Stimulated activated CD4-positive, alpha-beta T cell treated with anti-CD3 and anti-CD28 coated beads, Interleukin-2, amount 100 ng/mL, for 48 hours (primary cell): ENCODE measurements at regions not wholly inside any gene's neighbourhood (a gene's known extent, or its start where the extent isn't known, plus 50 kb on each side); places are given as distances from the start of the nearest gene placed in this dataset.
"Not testable (repeated sequence)": the region's sequence is repeated elsewhere in the genome, so short reads cannot be mapped to it uniquely, and the experiment has no call there.

Source experiments
- DNase-seq, 2 donors: peaks; one replicate each; pipeline ENCODE4 v3.0.0-alpha.2; 2020

- no peak for DNase-seq
Observed at GRCh38 chr6:128736780-128737179, 146.2 kb upstream of the LAMA2 start.

DNA sequence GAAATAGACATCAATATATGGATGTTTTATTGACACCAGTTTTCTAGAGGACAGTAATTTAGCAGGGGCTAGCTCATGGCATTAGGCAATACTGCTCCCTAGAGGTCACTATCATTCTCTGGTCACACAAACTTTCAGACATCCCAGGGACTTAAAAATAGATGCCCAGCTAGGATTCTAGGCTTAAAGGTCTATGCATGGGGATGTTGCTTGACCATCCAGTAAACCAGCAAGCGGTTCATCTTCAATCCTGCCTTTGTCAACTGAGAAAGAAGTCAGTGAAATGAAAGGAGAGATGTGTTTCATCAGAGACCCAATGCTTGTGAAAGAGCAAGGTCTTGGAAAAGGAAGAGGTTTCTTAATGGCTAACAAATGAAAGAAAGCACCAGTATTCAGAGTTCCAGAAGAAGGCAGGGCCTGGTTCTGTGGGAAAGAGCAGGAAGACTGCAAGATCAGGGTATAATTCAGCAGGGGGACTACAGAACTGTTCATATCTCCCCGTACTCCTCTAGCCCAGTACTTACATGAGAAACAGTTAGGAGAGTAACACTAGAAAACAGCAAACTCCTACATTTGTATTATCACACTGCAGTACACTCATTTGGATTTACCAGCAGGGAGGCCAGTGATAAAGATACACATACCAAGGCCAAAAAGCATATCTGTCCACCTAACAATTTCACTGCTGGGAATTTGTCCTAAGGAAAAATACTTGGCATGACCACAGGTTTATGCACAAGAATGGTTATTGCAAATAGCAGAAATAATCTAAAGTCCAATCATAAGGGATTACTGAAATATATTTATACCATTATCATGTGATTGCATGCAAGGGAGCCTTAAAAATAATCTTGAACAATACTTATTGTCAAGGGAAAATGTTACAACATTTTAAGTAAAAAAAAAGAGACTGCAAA lies 151.4 kb upstream of the LAMA2 start:
- no peak for DNase-seq

GRCh38 chr6:128727500-128727899 lies 155.4 kb upstream of the LAMA2 start:
- no peak for DNase-seq

- peak; percentile 11 to 28 for DNase-seq
Observed at GRCh38 chr6:128725271-128726233, 157.4 kb upstream of the LAMA2 start.

- DNase-seq: no peak
Observed at GRCh38 chr6:128724738-128725137, 158.2 kb upstream of the LAMA2 start.

GRCh38 chr6:128723667-128724066 lies 159.3 kb upstream of the LAMA2 start:
- DNase-seq: no peak

- no peak for DNase-seq
Observed at GRCh38 chr6:128720891-128721290, 162.0 kb upstream of the LAMA2 start.

DNA sequence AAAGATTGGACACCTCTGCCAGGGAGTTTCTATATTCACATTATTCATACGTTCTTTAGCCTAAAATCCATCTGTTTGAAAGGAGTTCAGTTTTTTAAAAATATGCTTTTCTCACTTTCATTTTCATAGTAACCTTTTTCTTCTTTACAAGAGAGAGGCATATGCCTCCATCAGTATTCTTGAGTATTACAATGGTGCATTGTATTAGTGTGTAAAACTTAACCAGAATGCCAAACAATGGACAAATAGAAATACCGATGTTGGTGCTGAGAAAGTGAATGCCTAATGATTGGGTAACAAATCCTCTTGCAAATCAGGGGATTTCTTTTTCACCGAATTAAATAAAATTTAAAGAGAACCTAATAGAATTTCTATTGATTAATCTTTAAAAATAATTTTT lies 163.2 kb upstream of the LAMA2 start:
- no peak for DNase-seq

GRCh38 chr6:128713461-128713860 lies 169.5 kb upstream of the LAMA2 start:
- no peak for DNase-seq

GRCh38 chr6:128712898-128713297 lies 170.0 kb upstream of the LAMA2 start:
- DNase-seq: no peak

DNA sequence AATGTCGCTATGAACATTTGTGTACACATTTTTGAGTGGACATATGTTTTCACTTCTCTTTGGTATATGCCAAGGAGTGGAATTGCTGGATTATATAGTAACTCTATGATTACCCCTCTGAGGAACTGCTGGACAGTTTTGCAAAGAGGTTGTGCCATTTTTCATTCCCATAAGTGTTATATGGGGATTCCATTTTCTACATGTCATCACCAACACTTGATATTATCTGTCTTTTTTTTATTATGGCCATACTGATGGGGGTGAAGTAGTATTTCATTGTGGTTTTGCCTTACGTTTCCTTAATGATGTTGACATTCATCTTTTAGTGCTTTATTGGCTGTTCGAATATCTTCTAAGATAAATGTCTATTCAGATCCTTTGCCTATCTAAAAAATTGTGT lies 171.8 kb upstream of the LAMA2 start:
- DNase-seq: no peak

- DNase-seq: no peak
Observed at GRCh38 chr6:128710315-128710714, 172.6 kb upstream of the LAMA2 start.

- no peak for DNase-seq
Observed at GRCh38 chr6:128704601-128705000, 178.3 kb upstream of the LAMA2 start.

DNA sequence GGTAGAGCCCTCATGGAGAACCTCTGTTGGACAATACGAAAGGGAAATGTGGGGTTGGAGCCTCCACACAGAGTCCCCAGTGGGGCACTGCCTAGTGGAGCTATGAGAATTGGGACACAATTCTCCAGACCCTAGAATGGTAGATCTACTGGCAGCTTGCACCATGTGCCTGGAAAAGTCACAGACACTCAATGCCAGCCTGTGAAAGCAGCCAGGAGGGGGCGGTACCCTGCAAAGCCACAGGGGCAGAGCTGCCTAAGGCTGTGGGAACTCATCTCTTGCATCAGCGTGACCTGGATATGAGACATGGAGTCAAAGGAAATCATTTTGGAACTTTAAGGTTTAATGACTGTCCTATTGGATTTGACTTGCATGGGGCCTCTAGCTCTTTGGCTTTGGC lies 179.1 kb upstream of the LAMA2 start:
- not testable (repeated sequence) for DNase-seq

GRCh38 chr6:128696691-128697689 lies 176.6 kb upstream of the PTPRK start:
- DNase-seq: no peak

GRCh38 chr6:128694303-128695009 lies 174.1 kb upstream of the PTPRK start:
- DNase-seq: no peak

DNA sequence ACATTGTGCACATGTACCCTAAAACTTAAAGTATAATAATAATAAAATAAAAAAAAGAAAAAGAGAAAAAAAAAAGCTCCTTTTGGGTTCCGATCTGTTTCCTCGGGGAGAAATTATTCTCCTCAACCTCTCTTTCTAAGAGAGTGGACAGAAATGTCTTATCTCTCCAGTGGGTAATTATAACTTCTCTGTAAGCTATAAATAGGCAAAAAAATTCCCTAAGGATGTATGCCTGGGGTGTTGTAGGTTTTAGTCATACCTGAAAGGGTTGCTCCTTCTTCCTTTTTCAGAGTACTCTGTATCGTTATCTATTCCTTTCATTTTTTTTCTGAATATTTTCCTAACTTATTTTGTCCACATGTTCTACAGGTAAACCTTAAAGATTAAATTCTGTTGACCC lies 169.7 kb upstream of the PTPRK start:
- DNase-seq: no peak

GRCh38 chr6:128686084-128686483 lies 165.7 kb upstream of the PTPRK start:
- DNase-seq: no peak

GRCh38 chr6:128676456-128676855 lies 156.1 kb upstream of the PTPRK start:
- DNase-seq: no peak

DNA sequence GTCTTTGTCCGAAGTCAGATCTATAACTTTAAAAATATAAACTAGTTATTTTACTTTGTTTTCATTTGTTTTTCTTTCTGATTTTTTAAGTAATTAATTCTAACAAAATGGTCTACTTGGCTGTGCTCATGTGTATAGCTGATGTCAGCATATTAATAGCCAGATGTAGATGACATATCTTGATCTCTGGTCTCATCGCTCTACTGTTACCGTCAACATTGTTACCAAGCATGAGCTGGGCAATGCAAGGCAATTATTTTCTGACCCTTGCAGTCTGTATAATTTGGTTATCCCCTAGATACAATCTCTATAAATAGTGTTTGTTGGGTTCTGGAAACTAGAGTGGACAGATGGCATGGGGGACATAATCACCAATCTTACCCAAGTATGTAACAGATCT lies 151.6 kb upstream of the PTPRK start:
- no peak for DNase-seq

DNA sequence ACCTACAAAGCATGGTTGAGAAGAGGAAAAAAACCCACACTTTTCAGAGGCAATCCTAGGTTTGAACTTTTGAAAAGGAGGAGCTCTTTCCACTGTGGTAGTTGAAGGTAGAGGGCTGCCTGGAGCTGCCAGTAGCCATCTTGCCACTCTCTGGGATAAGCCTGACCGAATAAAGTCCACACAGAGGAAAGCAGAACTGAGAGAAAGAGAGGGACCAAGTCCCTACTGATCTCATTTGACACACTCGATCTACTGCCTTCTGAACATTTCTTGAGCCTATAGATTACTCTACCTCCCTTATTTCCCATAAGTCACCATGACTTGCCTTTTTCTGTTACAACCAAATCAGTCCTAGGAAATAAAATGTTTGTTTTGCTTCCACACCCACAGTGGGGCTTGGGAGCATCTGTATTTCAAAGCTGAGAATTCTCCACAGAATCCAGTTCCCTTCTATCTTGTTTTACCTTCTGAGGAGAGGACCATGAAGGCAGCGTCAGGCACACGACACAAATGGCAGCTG lies 147.0 kb upstream of the PTPRK start:
- no peak for DNase-seq

- DNase-seq: no peak
Observed at GRCh38 chr6:128666405-128666804, 146.0 kb upstream of the PTPRK start.
